ENCODE measurements at regions not wholly inside any gene's neighbourhood (a gene's known extent, or its start where the extent isn't known, plus 50 kb on each side); places are given as distances from the start of the nearest gene placed in this dataset.

DNA sequence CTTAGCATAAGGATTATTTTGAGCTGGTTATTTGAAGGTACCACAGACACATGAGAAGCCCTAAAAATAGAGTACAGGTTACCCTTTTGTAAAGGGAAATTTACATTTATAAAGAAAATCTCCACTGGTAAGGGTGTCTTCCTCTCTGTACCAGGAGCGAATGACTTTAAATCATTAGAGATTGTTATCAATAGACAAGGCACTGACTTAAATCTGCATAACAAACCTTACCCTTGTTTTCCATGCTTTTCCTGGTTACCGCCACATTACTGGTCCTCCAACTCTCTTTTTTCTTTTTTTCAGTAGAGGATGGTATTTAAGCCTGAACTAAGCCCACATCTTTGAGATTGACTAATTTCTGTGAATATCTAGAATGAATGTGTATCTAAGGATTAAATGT is 129.8 kb downstream of the SLC7A11 start:
- TF ChIP-seq, protein P1, sequence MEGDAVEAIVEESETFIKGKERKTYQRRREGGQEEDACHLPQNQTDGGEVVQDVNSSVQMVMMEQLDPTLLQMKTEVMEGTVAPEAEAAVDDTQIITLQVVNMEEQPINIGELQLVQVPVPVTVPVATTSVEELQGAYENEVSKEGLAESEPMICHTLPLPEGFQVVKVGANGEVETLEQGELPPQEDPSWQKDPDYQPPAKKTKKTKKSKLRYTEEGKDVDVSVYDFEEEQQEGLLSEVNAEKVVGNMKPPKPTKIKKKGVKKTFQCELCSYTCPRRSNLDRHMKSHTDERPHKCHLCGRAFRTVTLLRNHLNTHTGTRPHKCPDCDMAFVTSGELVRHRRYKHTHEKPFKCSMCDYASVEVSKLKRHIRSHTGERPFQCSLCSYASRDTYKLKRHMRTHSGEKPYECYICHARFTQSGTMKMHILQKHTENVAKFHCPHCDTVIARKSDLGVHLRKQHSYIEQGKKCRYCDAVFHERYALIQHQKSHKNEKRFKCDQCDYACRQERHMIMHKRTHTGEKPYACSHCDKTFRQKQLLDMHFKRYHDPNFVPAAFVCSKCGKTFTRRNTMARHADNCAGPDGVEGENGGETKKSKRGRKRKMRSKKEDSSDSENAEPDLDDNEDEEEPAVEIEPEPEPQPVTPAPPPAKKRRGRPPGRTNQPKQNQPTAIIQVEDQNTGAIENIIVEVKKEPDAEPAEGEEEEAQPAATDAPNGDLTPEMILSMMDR (IDR thresholded peaks at IDR 0.05) = no peak
- TF ChIP-seq POLR2A (IDR thresholded peaks at IDR 0.05) = no peak
